ENCODE measurements at regions not wholly inside any gene's neighbourhood (a gene's known extent, or its start where the extent isn't known, plus 50 kb on each side); places are given as distances from the start of the nearest gene placed in this dataset.

GRCh38 chr12:93323625-93324329 is 53.9 kb upstream of the NUDT4 start:
- intact Hi-C loops (cut with micrococcal nuclease): no loop called here

- intact Hi-C loops (cut with micrococcal nuclease): no loop called here
Observed at GRCh38 chr12:93325855-93326254, 51.9 kb upstream of the NUDT4 start.

All from T-helper 2 cell treated with Interferon-gamma antibody and Interleukin-4, amounts not matched to agents 100 ng/mL and 5 ng/mL, for 36 hours (primary cell).